ENCODE measurements at regions not wholly inside any gene's neighbourhood (a gene's known extent, or its start where the extent isn't known, plus 50 kb on each side); places are given as distances from the start of the nearest gene placed in this dataset.

DNA sequence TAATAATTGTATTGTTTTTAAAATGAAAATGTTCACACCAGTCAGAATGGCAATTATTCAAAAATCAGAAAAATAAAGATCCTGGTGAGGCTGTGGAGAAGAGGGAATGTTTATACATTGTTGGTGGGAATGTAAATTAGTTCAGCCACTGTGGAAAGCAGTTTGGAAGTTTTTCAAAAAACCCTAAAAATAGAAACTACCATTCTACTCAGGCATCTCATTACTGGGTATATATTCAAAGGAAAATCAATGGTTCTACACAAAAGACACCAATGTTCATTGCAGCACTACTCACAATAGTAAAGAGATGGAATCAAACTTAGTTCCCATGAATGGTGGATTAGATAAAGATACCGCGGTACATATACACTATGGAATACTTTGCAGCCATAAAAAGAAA lies 461.5 kb upstream of the ADGRB3 start:
- Histone ChIP-seq H3K79me2 (ENCODE audit: control insufficient read depth, insufficient read depth, low read length) (no peaks in the 10 kb centered on the region), H3K4me2 (ENCODE audit: insufficient read depth, low read length) (no peak overlapping the region), H3K9me1 (ENCODE audit: control insufficient read depth, insufficient read depth, low read length) (no peaks in the 10 kb centered on the region), H2AFZ (ENCODE audit: low read depth, low read length) (peak overlapping the region; percentile 58; the same call in 1 of the 2 replicates), H4K20me1 (replicated peaks; ENCODE audit: control insufficient read depth, insufficient read depth, low read length) (no peaks in the 10 kb centered on the region), H3K27me3 (ENCODE audit: control insufficient read depth in 2 of 2, insufficient read depth in 2 of 2, low read length in 2 of 2) (no peaks in the 10 kb centered on the region), H3K9ac (ENCODE audit: insufficient read depth in 1 of 2, low read depth in 2 of 2, low read length in 2 of 2) (no peak overlapping the region), H3K4me3 (no peak overlapping the region), H3K36me3 (ENCODE audit: control insufficient read depth, insufficient read depth, low read length) (no peaks in the 10 kb centered on the region), H3K27ac (ENCODE audit: extremely low read depth, low read depth, low read length) (no peak overlapping the region), H3K9me3 (replicated peaks; ENCODE audit: control insufficient read depth, insufficient read depth, low read depth, low read length) (peaks cover 4% of the 10 kb centered on the region; the same call in 1 of the 2 replicates), H3K4me1 (replicated peaks in 1 of 2; ENCODE audit: control insufficient read depth in 2 of 2, insufficient read depth in 2 of 2, low read length in 2 of 2) (peaks cover 0 to 2% of the 10 kb centered on the region in 2 experiments; a peak in 1 of 5 replicates)
- ChIA-PET CTCF (ENCODE audit: low intra/inter-chr PET ratio) (no interaction called here), POLR2A (interaction anchor here (0.6 kb wide), 1 partner anchor 255 kb away, joined by 3 read pairs; no protein-coding TSS in a partner anchor)
- WGBS (ENCODE audit: insufficient coverage, low coverage, missing lambda C conversion rate) = 49% methylated on average over 2 of the region's 2 CpGs
- in situ Hi-C loops (cut with MboI) (no loop called here), intact Hi-C loops (cut with micrococcal nuclease) (no loop called here)
- ATAC-seq (no peak; the same call in 1 of the 3 replicates), DNase-seq (ENCODE audit: extremely low read depth in 1 of 4, low spot score in 3 of 4) (no peak), FAIRE-seq (no peak)
- no peak for TF ChIP-seq HSF4 (CRISPR knock-in tag; IDR thresholded peaks at IDR 0.05; ENCODE audit: borderline replicate concordance)
- TF ChIP-seq NR2C2 (CRISPR knock-in tag; IDR thresholded peaks at IDR 0.05) = no peak
- TF ChIP-seq NR2C2 (tag; IDR thresholded peaks at IDR 0.05) = no peak
- TF ChIP-seq FOXJ2 (tag; IDR thresholded peaks at IDR 0.05) = no peak
- no peak for TF ChIP-seq SP1 (CRISPR knock-in tag; IDR thresholded peaks at IDR 0.05)
- TF ChIP-seq ELF2 (CRISPR knock-in tag; IDR thresholded peaks at IDR 0.05) = no peak
- no peak for TF ChIP-seq ZNF76 (CRISPR knock-in tag; IDR thresholded peaks at IDR 0.05; ENCODE audit: borderline replicate concordance)
- no peak for TF ChIP-seq TCFL5 (CRISPR knock-in tag; conservative IDR thresholded peaks at IDR 0.05)
- TF ChIP-seq ZC3H4 (CRISPR knock-in tag; IDR thresholded peaks at IDR 0.05; ENCODE audit: borderline replicate concordance) = no peak
- TF ChIP-seq NCOA6 (IDR thresholded peaks at IDR 0.05) = no peak
- TF ChIP-seq, protein P1, sequence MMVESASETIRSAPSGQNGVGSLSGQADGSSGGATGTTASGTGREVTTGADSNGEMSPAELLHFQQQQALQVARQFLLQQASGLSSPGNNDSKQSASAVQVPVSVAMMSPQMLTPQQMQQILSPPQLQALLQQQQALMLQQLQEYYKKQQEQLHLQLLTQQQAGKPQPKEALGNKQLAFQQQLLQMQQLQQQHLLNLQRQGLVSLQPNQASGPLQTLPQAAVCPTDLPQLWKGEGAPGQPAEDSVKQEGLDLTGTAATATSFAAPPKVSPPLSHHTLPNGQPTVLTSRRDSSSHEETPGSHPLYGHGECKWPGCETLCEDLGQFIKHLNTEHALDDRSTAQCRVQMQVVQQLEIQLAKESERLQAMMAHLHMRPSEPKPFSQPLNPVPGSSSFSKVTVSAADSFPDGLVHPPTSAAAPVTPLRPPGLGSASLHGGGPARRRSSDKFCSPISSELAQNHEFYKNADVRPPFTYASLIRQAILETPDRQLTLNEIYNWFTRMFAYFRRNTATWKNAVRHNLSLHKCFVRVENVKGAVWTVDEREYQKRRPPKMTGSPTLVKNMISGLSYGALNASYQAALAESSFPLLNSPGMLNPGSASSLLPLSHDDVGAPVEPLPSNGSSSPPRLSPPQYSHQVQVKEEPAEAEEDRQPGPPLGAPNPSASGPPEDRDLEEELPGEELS (CRISPR knock-in tag; IDR thresholded peaks at IDR 0.05; ENCODE audit: borderline replicate concordance) = no peak
- TF ChIP-seq ZNF232 (CRISPR knock-in tag; IDR thresholded peaks at IDR 0.05) = no peak
- no peak for TF ChIP-seq MIER1 (IDR thresholded peaks at IDR 0.05; ENCODE audit: low read depth)
- no peak for TF ChIP-seq HMG20B (CRISPR knock-in tag; IDR thresholded peaks at IDR 0.05)
- BruUV-seq (replicated peaks) = no TSS peak

Data from K562 (cell line).